ENCODE measurements at regions not wholly inside any gene's neighbourhood (a gene's known extent, or its start where the extent isn't known, plus 50 kb on each side); places are given as distances from the start of the nearest gene placed in this dataset.
"Not testable (repeated sequence)": the region's sequence is repeated elsewhere in the genome, so short reads cannot be mapped to it uniquely, and the experiment has no call there.

DNA sequence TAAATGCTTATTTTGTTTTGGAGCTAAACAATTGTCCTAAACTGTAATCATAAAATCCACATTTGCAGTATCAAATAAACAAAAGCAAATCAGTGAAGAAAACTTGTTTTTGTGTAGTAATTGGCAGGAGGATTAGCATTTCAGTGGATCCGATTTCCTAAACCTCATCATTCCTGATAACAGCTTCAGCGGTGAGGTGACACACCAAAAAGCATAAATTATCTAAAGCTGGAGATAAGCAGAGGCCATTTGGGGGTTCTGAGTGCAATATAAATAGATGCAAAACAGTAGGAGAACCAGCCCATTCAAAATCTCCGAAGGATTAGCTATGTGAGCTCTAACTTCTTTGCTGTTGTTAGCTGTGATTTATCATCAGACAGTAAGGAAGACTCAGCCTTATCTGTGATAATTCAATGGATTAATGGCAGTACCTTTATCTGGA lies 235.8 kb downstream of the EPHA7 start:
- DNase-seq = no peak

GRCh38 chr6:93182938-93183479 lies 236.3 kb downstream of the EPHA7 start:
- no peak for DNase-seq

- no peak for DNase-seq
Observed at GRCh38 chr6:93177918-93178317, 241.4 kb downstream of the EPHA7 start.

GRCh38 chr6:93177438-93177837 lies 241.9 kb downstream of the EPHA7 start:
- no peak for DNase-seq

DNA sequence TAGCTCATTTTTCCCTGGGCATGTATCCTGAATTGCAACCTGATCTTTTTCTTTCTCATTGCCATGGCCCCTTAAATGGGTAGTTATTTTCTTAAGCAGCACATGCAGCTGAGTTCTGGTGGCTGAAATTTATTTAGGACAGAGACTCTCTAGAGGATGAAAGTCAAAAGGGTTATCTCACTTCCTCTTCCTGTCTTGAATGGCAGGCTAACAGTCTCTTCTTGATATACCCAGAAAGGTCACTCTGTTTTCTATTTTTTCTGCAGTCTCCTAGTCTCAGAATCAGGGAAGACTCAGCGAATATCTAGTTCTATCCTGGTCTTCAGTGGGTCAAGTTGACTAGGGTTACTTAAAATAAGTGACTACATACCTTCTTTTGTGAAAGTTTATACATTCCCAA lies 243.3 kb downstream of the EPHA7 start:
- no peak for DNase-seq

- DNase-seq = not testable (repeated sequence)
Observed at GRCh38 chr6:93173573-93173972, 245.8 kb downstream of the EPHA7 start.

DNA sequence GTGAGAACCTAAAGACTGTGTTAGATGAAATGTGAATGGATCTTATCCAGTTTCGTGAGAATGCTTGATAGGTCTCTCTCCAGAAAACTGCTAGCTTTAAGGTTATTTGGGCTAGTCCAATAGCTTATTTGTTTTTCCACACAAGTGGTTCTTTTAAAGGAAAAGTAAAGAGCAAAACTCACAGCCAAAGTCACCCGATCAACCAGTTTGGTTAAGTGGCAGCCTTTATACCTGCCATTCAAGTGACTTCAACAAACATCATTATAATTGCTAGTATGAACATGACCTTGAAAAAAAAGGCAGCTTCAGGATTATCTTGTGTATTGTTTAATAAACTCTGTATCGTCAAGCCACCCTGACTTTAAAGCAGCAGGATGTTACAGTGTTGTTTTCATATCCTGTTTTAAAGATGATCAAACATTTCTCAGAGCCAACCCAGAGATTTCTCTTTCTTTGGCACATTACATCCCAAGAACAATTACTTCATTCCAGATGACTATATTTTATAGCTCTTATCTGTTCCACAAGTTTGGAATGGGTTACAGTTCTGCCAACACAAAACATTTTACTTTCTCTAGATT lies 253.4 kb downstream of the EPHA7 start:
- DNase-seq = no peak

DNA sequence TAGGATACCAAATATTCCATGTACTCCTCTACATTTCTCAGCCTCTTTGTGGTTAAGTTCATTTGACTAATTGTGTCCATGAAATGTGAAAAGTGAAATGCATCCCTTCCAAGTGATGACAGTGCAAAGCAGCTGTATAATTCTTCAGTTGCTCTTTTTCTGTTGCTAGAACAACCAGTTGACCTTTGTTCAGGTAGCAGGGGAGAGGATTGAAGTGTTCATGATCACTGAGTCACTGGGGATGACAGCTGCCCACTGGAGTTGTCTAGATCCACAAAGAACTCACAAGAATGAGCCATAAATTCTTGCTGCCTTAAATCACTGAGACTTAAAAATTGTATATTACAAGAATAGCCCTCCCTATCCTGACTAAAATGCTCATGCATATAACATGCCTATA lies 254.6 kb downstream of the EPHA7 start:
- DNase-seq = no peak

DNA sequence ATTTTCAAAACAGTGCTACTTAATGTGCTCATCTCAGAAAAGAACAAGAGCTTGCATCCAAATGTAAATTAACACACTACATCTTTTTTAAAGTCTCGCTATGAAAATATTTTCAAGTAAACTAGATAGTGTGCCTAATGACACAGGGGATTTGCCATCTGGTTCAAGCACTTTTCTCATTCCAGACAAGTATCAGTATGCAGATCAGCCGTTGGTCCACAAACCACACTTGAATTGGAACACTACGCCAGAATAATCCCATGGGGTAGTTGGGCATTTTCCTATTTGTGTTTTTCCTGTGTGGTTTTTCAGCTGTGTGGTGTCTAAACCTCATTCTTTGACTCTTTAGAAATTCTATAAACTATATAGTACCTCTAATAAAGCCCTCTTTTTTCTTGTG lies 256.2 kb downstream of the EPHA7 start:
- DNase-seq = no peak

GRCh38 chr6:93139408-93140081 lies 279.8 kb downstream of the EPHA7 start:
- DNase-seq = no peak

DNA sequence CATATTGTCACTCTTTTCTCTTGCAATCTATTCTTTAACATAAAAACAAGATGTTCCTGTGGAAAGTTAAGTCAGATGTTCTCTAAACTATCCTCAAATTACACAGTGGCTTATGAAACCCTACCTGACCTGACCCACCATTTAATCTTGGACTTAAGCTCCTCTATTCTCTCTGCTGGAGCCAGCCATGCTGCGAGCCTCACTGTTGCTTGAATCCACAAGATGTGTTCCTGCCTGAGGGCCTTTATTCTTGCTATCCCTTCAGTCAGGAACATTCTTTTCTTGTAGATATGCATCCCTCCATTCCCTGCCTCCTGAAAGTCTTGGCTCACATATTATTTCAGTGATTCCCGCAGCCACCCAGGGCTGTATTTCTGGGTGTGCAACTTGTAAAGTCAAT lies 283.2 kb downstream of the EPHA7 start:
- no peak for DNase-seq

- no peak for DNase-seq
Observed at GRCh38 chr6:93124006-93124632, 295.2 kb downstream of the EPHA7 start.

DNA sequence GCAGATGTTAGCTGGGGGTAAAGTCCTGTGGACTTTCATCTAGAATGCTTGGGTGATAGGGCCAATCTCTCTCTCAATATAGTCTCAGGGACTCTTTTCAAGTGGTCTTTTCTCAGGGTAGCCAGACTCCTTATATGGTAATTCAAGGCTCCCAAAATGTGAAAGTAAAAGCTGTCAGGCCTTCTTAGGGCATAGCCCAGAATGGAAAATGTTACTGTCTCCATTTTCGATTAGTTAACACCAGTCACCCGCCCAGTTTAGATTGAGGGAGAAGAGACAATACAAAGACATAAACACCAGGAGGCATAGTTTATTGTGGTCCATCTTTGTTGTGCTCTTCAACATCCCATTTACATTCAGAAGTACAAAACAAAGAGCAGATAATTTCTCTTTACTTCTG lies 295.8 kb downstream of the EPHA7 start:
- DNase-seq = no peak

DNA sequence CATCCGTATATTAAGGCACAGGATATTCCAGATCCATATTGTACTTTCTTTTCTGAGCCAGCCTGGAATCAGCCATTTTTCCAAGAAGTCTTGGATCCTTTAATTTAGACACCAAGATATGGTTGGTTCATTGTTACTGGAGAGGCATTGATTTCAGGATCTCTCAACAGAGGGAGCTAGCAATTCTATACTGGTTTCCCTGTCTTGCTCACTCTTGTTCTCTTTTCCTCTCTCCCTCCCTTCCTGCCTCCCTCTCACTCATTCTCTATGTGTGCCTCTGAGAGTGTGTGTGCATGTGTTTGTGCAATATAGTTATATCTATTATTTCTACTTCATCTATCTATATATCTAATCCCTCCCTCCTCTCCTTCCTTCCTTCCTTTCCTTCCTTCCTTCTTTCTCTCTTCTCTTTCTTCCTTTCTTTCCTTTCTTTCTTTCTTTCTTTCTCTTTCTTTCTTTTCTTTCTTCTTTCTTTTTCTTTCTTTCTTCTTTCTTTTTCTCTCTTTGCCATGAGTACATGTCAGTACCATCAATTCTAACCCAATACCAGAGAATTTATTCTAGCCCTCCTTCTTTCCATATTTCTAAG lies 299.1 kb downstream of the EPHA7 start:
- DNase-seq = no peak

GRCh38 chr6:93105907-93106306 lies 313.5 kb downstream of the EPHA7 start:
- no peak for DNase-seq

DNA sequence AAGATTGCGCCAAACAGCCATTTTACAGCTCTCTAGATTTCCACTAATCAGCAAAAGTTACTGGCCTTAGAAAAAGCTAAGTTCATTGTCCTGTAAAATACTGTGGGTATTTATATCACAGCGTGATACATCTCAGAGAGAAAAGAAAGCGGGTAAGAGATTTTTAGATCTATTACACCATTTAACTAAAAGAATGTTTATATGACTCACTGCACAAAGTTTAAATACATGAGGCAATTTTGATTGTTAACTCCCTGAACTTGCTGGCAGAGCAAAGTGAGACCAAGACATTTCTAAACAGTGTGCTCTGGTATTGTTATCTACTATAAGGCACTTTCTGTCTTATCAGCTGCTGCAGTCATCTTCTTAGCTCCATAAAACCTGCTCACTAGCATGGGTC lies 314.3 kb downstream of the EPHA7 start:
- DNase-seq = peak; percentile 5

- DNase-seq = no peak
Observed at GRCh38 chr6:93104195-93104817, 315.1 kb downstream of the EPHA7 start.

GRCh38 chr6:93088621-93089501 lies 330.5 kb downstream of the EPHA7 start:
- DNase-seq = no peak

DNA sequence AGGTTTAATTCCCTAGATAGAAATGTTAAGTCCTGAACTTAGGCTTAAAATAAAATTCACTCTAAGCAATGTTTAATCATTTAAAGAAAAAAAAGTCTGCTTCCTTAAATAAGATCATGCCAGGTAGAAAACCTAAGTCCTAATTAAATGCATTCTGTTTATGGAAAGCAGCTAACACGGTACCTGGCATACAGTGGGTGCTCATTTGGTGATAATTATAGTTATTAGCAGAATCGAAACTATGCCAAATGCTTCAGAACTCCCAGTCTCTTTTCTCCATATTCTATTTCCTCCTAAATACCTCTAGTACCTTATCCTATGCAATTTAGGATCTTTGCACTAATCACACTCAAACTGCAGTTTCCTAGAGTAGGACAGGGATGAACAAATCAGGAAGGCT lies 331.8 kb downstream of the EPHA7 start:
- DNase-seq = no peak

GRCh38 chr6:93086351-93086750 lies 333.0 kb downstream of the EPHA7 start:
- DNase-seq = no peak

GRCh38 chr6:93083337-93084230 lies 335.8 kb downstream of the EPHA7 start:
- DNase-seq = no peak

Measured in NCI-H2227 treated with DMSO at 0.1 percent for 48 hours (cell line).